ENCODE measurements at regions not wholly inside any gene's neighbourhood (a gene's known extent, or its start where the extent isn't known, plus 50 kb on each side); places are given as distances from the start of the nearest gene placed in this dataset.
"Not testable (repeated sequence)": the region's sequence is repeated elsewhere in the genome, so short reads cannot be mapped to it uniquely, and the experiment has no call there.

DNA sequence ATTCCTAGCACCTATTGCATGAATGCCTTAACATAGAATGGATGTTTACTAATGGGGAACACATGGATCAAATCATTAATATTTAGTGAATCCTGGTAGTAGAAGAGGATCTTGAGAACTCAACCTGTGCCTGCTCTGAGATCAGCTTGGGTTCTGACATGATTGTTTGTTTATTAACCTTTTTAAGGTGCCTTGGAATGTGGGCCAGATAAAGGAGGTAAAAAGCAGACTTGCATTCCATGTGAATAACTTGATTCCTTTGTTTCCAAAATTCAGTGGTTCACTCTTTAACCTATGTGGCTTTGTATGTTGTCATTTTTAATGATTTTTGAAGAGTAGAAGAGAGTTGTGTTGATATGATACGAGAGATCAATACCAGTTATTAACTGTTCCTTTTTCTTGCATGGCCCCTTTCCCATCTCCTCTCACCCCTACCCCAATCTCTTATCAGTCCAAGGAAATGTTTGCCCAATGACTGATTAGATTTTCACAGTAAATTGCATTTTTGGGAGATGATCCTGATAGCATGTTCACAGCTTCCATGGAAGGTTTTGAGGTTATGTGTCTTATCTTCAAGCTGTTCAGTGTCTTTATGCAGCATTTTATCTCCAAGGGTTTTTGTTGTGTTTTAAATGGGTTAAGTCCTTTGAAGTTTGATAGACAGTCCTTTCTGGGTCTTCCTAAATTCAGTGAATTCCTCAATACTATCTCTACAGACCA lies 193.7 kb upstream of the FRMD6 start:
- H3K36me3 Mint-ChIP-seq, result peaks cover 2% of the 10 kb centered on the region
- H3K4me3 Mint-ChIP-seq, result no peak overlapping the region
- peaks cover 0 to 6% (median 0%) of the 10 kb centered on the region in 3 donors for H3K9me3 Mint-ChIP-seq
- peaks cover 3% of the 10 kb centered on the region for H3K27me3 Mint-ChIP-seq
- H3K4me1 Mint-ChIP-seq, result no peaks in the 10 kb centered on the region
- H3K27ac Mint-ChIP-seq, result no peak overlapping the region

DNA sequence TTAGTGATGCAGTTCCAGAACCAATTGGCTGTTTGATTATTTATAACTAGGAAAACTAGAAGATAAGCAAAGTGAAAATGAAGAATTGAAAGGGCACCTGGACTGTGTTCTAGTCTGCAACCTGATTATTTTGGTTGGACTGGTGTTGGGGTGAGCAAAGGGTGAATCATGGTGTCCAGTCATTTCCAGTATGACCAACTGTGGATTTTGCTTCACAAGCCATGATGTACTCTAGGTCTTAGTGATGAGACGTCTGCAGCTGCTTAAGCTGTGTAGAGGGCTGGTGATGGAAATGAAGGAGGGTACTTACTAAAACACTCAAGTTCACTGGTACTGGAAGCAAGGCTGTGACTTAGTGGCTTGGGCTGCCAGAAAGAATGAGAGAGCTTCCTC lies 193.2 kb upstream of the FRMD6 start:
- peaks cover 2% of the 10 kb centered on the region for H3K36me3 Mint-ChIP-seq
- H3K4me1 Mint-ChIP-seq, result no peaks in the 10 kb centered on the region
- peaks cover 3% of the 10 kb centered on the region for H3K27me3 Mint-ChIP-seq
- peaks cover 0 to 6% (median 0%) of the 10 kb centered on the region in 3 donors for H3K9me3 Mint-ChIP-seq
- H3K4me3 Mint-ChIP-seq, result no peak overlapping the region
- H3K27ac Mint-ChIP-seq, result no peak overlapping the region

DNA sequence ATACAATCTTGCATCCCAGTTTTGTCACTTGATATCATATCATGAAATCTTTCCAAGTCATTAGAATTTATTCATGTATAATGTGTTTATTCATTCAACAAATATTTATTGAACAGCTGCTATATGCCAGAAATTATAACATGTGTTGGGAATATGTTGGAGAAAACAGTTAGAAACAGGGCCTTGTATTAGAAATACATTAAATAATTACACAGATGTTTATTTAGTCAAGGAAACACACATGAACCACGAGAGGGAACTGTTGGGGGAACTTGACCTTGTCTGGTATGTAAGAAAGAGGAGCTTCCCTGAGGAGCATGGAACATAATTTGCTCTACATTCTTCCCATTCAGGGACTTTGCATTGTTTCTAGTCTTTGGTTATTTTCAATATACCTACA lies 191.7 kb upstream of the FRMD6 start:
- Mint-ChIP-seq H3K27ac (no peak overlapping the region), H3K9me3 (peaks cover 0 to 6% (median 0%) of the 10 kb centered on the region in 3 donors), H3K27me3 (peaks cover 3% of the 10 kb centered on the region), H3K36me3 (peaks cover 2% of the 10 kb centered on the region), H3K4me3 (no peak overlapping the region), H3K4me1 (no peaks in the 10 kb centered on the region)

GRCh38 chr14:51462182-51462581 lies 189.5 kb upstream of the FRMD6 start:
- Mint-ChIP-seq H3K4me1 (no peaks in the 10 kb centered on the region), H3K27me3 (no peaks in the 10 kb centered on the region), H3K9me3 (no peaks in the 10 kb centered on the region), H3K36me3 (no peaks in the 10 kb centered on the region), H3K27ac (no peak overlapping the region), H3K4me3 (no peak overlapping the region)

GRCh38 chr14:51462706-51463105 lies 189.0 kb upstream of the FRMD6 start:
- Mint-ChIP-seq H3K36me3 (no peaks in the 10 kb centered on the region), H3K9me3 (no peaks in the 10 kb centered on the region), H3K27ac (no peak overlapping the region), H3K4me1 (no peaks in the 10 kb centered on the region), H3K4me3 (no peak overlapping the region), H3K27me3 (no peaks in the 10 kb centered on the region)

DNA sequence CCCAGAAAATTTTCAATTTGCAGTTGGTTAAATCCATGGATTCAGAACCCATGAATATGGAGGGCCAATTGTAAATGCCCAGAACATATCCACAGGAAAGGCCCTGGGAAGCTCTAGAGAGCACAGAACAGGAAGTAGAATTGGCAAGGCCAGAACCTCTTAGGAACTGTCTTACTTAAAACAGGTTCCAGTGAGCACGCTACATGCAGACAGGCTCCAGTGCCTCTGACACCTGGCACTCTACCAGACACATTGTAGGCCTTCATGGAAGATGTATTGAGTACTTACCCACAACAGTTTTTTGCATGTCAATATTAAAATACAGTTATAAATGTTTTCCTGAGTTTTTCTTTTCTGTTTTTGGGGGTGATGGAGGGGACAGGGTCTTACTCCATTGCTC lies 188.2 kb upstream of the FRMD6 start:
- Mint-ChIP-seq H3K27me3 (no peaks in the 10 kb centered on the region), H3K36me3 (no peaks in the 10 kb centered on the region), H3K4me3 (no peak overlapping the region), H3K27ac (no peak overlapping the region), H3K4me1 (no peaks in the 10 kb centered on the region), H3K9me3 (no peaks in the 10 kb centered on the region)

DNA sequence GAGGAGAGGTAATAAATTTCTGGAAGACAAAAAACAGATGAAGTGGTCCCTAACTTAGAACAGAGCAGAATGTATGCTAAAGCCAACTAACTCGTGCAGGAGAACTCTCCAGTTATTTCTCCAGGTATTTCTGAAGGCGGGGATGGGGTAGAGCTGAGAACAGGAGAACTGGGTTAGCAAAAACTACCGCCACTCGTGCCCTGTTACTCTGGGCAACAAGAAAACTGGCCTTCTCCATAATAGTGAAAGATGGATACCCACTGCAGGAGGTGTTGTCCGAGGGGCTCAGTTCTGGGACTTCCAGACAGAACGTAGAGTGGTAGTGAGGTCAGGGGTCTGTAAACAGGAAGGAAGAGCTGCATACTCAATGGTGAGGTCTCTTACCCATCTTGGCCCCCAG lies 187.3 kb upstream of the FRMD6 start:
- H3K36me3 Mint-ChIP-seq, result no peaks in the 10 kb centered on the region
- no peak overlapping the region for H3K27ac Mint-ChIP-seq
- no peaks in the 10 kb centered on the region for H3K9me3 Mint-ChIP-seq
- no peaks in the 10 kb centered on the region for H3K4me1 Mint-ChIP-seq
- no peaks in the 10 kb centered on the region for H3K27me3 Mint-ChIP-seq
- no peak overlapping the region for H3K4me3 Mint-ChIP-seq

GRCh38 chr14:51465486-51465885 lies 186.2 kb upstream of the FRMD6 start:
- no peaks in the 10 kb centered on the region for H3K4me1 Mint-ChIP-seq
- no peaks in the 10 kb centered on the region for H3K36me3 Mint-ChIP-seq
- no peak overlapping the region for H3K27ac Mint-ChIP-seq
- no peak overlapping the region for H3K4me3 Mint-ChIP-seq
- H3K9me3 Mint-ChIP-seq, result no peaks in the 10 kb centered on the region
- H3K27me3 Mint-ChIP-seq, result no peaks in the 10 kb centered on the region

GRCh38 chr14:51467392-51467791 lies 184.3 kb upstream of the FRMD6 start:
- not testable (repeated sequence) for H3K9me3 Mint-ChIP-seq, H3K27me3 Mint-ChIP-seq, H3K36me3 Mint-ChIP-seq

DNA sequence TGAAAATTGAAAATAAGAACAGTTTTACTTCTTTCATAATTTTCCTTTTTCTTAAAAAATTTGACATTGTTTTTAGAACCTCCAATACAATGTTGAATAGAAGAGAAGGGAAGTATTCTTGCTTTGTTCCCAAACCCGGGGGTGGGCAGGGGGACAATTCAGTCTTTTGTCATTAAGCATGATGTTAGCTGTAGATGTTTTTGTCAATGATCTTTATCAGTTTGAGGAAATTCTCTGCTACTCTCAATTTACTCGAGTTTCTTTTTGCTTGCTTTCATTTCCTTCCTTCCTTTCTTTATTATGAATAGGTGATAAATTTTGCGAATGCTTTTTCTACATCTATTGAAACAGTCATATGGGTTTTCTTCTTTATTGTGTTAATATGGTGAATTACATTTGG lies 183.2 kb upstream of the FRMD6 start:
- Mint-ChIP-seq H3K36me3 (no peaks in the 10 kb centered on the region), H3K4me1 (no peaks in the 10 kb centered on the region), H3K27ac (no peak overlapping the region), H3K27me3 (peaks cover 1% of the 10 kb centered on the region), H3K4me3 (no peak overlapping the region), H3K9me3 (no peaks in the 10 kb centered on the region)

More at GRCh38 chr14:51467392-51467791, 184.3 kb upstream of the FRMD6 start:
- H3K4me3 Mint-ChIP-seq, result peak overlapping the region in 1 of 4 donors; percentile 27
- not testable (repeated sequence) for H3K27ac Mint-ChIP-seq, H3K4me1 Mint-ChIP-seq

GRCh38 chr14:51472881-51473280 lies 178.8 kb upstream of the FRMD6 start:
- Mint-ChIP-seq H3K36me3 (no peaks in the 10 kb centered on the region), H3K4me1 (no peaks in the 10 kb centered on the region), H3K4me3 (no peak overlapping the region), H3K9me3 (no peaks in the 10 kb centered on the region), H3K27ac (no peak overlapping the region), H3K27me3 (peaks cover 2% of the 10 kb centered on the region)

GRCh38 chr14:51473351-51473750 lies 178.4 kb upstream of the FRMD6 start:
- H3K27me3 Mint-ChIP-seq, result peaks cover 2% of the 10 kb centered on the region
- H3K27ac Mint-ChIP-seq, result no peak overlapping the region
- H3K36me3 Mint-ChIP-seq, result no peaks in the 10 kb centered on the region
- no peaks in the 10 kb centered on the region for H3K9me3 Mint-ChIP-seq
- no peak overlapping the region for H3K4me3 Mint-ChIP-seq
- H3K4me1 Mint-ChIP-seq, result no peaks in the 10 kb centered on the region

DNA sequence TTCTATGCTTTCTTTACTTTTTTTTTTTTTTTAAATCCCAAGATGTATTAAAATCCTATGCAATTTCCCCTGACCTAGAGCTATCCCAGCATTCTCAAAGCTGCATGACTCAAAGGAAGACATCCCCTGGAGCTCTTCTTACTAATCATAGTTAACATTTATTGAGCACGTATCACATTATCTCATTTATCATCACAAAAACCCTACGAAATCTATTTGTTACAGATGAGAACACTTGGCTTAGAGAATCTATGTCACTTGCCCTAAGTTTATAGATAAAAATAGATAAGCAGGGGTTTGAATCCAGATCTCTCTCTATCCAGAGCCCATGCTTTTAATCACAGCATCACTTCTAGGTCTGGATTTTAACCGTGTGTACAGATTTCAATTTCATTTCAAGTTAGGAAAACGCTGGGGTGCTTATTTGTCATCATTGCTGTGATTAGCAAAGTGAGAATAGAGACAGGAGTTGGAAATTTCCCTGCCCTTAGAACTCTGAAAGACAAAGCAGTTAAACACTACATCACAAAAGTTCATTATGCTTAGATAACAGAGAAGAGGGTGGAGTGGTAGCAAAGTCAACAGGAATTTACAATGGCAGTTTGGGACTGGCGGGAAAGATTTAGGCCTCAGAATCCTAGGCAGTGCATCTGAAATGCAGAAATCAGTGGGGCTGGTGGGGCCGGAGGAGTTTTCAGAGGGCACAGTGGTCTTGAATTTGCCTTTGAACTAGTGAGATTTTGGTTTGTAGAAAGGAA lies 177.7 kb upstream of the FRMD6 start:
- Mint-ChIP-seq H3K9me3 (no peaks in the 10 kb centered on the region), H3K27me3 (peaks cover 2% of the 10 kb centered on the region), H3K27ac (no peak overlapping the region), H3K36me3 (no peaks in the 10 kb centered on the region), H3K4me3 (no peak overlapping the region), H3K4me1 (no peaks in the 10 kb centered on the region)

DNA sequence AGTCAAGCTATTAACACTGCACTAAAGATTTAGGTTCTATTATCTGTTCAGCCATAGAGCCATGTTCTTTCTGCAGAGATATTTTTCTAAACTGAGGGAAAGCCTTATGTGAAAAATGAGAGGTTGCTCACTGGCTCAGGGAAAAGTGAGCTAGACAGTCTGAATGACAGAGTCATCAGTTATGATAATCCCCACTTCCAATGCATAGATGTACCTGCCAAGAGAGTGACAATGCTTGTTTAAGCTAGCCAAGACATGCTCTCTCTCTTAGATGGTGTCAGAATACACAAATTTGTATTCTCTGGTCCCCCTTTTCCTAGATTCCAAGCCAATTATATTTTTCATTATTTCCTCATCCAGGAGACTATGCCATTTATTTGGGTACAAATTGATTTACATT lies 176.9 kb upstream of the FRMD6 start:
- no peaks in the 10 kb centered on the region for H3K9me3 Mint-ChIP-seq
- peaks cover 2% of the 10 kb centered on the region for H3K27me3 Mint-ChIP-seq

DNA sequence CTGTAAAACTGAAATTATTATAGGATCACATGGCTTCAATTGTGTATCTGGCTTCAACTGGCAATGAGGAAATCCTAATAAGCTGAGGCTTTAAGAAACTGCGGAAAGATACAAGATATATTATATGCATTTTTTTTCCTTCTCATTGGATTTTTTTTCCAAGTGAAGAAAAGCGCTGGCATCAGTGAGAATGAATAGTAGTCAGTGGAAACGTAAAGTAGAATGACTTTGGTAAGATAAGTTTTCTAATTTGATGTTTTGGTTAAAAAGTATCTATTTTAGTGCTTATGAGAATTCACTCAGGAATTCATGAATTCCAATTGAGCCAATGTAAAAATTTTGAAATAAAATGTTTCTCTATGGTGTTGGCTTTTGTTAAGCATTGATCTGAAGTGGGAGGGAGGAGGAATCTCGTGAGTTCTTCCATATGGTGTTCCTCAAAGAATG lies 173.5 kb upstream of the FRMD6 start:
- no peaks in the 10 kb centered on the region for H3K9me3 Mint-ChIP-seq
- no peak overlapping the region for H3K4me3 Mint-ChIP-seq

More for the DNA sequence above, 176.9 kb upstream of the FRMD6 start:
- H3K4me3 Mint-ChIP-seq, result no peak overlapping the region
- no peaks in the 10 kb centered on the region for H3K36me3 Mint-ChIP-seq
- no peaks in the 10 kb centered on the region for H3K4me1 Mint-ChIP-seq
- H3K27ac Mint-ChIP-seq, result no peak overlapping the region

More for the DNA sequence above, 173.5 kb upstream of the FRMD6 start:
- H3K36me3 Mint-ChIP-seq, result no peaks in the 10 kb centered on the region
- peaks cover 2% of the 10 kb centered on the region for H3K27me3 Mint-ChIP-seq
- H3K4me1 Mint-ChIP-seq, result no peaks in the 10 kb centered on the region
- H3K27ac Mint-ChIP-seq, result no peak overlapping the region

Data from IgD-negative memory B cell (primary cell).